DOHH2 (cell line): ENCODE measurements at regions not wholly inside any gene's neighbourhood (a gene's known extent, or its start where the extent isn't known, plus 50 kb on each side); places are given as distances from the start of the nearest gene placed in this dataset.
"Not testable (repeated sequence)": the region's sequence is repeated elsewhere in the genome, so short reads cannot be mapped to it uniquely, and the experiment has no call there.

Experiments
- H3F3A ChIP-seq: fragments of 200-600 bp; sonication (generic), shearing (Covaris generic); 2 replicates; pipeline ENCODE4 v1.6.0; 2016; ENCODE audit warnings: antibody characterized with exemption, mild to moderate bottlenecking; ENCODE audit not compliant: control insufficient read depth, insufficient read depth
- H3K27ac ChIP-seq: fragments of 200-600 bp; sonication (generic); 2 replicates; pipeline ENCODE4 v1.5.1; 2014; ENCODE audit warnings: low read depth, mild to moderate bottlenecking, low read length, moderate library complexity
- H3K27me3 ChIP-seq: fragments of 200-600 bp; sonication (generic); 2 replicates; pipeline ENCODE4 v1.6.1; 2014; ENCODE audit warnings: mild to moderate bottlenecking, low read length, mixed read lengths; ENCODE audit not compliant: control insufficient read depth
- H3K36me3 ChIP-seq: fragments of 200-600 bp; sonication (generic); 2 replicates; pipeline ENCODE4 v1.6.1; 2014; ENCODE audit warnings: mild to moderate bottlenecking, low read length, moderate library complexity, mixed read lengths; ENCODE audit not compliant: control insufficient read depth
- H3K4me1 ChIP-seq: fragments of 200-600 bp; sonication (generic); 2 replicates; pipeline ENCODE4 v1.6.1; 2014; ENCODE audit warnings: mild to moderate bottlenecking, low read length, mixed read lengths; ENCODE audit not compliant: control insufficient read depth
- H3K4me2 ChIP-seq: fragments of 200-600 bp; sonication (generic); 2 replicates; pipeline ENCODE4 v1.6.0; 2014; ENCODE audit warnings: mild to moderate bottlenecking, low read length, moderate library complexity
- H3K4me3 ChIP-seq: fragments of 200-600 bp; sonication (generic); 2 replicates; pipeline ENCODE4 v1.5.1; 2014; ENCODE audit warnings: mild to moderate bottlenecking, low read length, mixed read lengths
- H3K79me2 ChIP-seq: fragments of 200-600 bp; sonication (generic); 2 replicates; pipeline ENCODE4 v1.6.1; 2014; ENCODE audit warnings: mild to moderate bottlenecking, low read length, mixed read lengths; ENCODE audit not compliant: control insufficient read depth
- H3K9me2 ChIP-seq: fragments of 200-600 bp; sonication (generic); replicated peaks from 2 replicates; pipeline ENCODE4 v1.6.1; 2014; ENCODE audit warnings: mild to moderate bottlenecking, low read length, mixed read lengths; ENCODE audit not compliant: control insufficient read depth
- H3K9me3 ChIP-seq: fragments of 200-600 bp; sonication (generic); 2 replicates; pipeline ENCODE4 v1.6.1; 2014; ENCODE audit warnings: antibody characterized with exemption, low read length, mixed read lengths; ENCODE audit not compliant: control insufficient read depth, insufficient read depth
- H4K20me1 ChIP-seq: fragments of 200-600 bp; sonication (generic); 2 replicates; pipeline ENCODE4 v1.6.0; 2014; ENCODE audit warnings: low read depth, mild to moderate bottlenecking, antibody characterized with exemption, low read length, moderate library complexity; ENCODE audit not compliant: control insufficient read depth, insufficient read depth
- EZH2phosphoT487 ChIP-seq: fragments of 200-600 bp; sonication (generic); IDR thresholded peaks from 2 replicates; pipeline ENCODE4 v1.6.1; 2017; ENCODE audit warnings: borderline replicate concordance, mild to moderate bottlenecking, antibody characterized with exemption, low read length, moderate library complexity, mixed read lengths
- TF ChIP-seq, protein P1 (sequence below): fragments of 200-600 bp; sonication (generic); IDR thresholded peaks from one replicate; pipeline ENCODE4 v1.5.1; 2014; ENCODE audit warnings: antibody characterized with exemption, mild to moderate bottlenecking, low read depth, low read length; ENCODE audit not compliant: poor library complexity, severe bottlenecking

GRCh38 chr10:61195211-61195610 is 251.2 kb upstream of the RHOBTB1 start:
- TF ChIP-seq, protein P1, sequence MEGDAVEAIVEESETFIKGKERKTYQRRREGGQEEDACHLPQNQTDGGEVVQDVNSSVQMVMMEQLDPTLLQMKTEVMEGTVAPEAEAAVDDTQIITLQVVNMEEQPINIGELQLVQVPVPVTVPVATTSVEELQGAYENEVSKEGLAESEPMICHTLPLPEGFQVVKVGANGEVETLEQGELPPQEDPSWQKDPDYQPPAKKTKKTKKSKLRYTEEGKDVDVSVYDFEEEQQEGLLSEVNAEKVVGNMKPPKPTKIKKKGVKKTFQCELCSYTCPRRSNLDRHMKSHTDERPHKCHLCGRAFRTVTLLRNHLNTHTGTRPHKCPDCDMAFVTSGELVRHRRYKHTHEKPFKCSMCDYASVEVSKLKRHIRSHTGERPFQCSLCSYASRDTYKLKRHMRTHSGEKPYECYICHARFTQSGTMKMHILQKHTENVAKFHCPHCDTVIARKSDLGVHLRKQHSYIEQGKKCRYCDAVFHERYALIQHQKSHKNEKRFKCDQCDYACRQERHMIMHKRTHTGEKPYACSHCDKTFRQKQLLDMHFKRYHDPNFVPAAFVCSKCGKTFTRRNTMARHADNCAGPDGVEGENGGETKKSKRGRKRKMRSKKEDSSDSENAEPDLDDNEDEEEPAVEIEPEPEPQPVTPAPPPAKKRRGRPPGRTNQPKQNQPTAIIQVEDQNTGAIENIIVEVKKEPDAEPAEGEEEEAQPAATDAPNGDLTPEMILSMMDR, result no peak
- no peak for TF ChIP-seq EZH2phosphoT487
- no peak overlapping the region for H3K4me2 ChIP-seq
- no peaks in the 10 kb centered on the region for H3K4me1 ChIP-seq
- no peaks in the 10 kb centered on the region for H3K9me3 ChIP-seq
- H4K20me1 ChIP-seq, result no peaks in the 10 kb centered on the region
- no peaks in the 10 kb centered on the region for H3K27me3 ChIP-seq
- no peaks in the 10 kb centered on the region for H3F3A ChIP-seq
- H3K36me3 ChIP-seq, result no peaks in the 10 kb centered on the region
- H3K79me2 ChIP-seq, result no peaks in the 10 kb centered on the region
- no peak overlapping the region for H3K4me3 ChIP-seq
- H3K27ac ChIP-seq, result no peak overlapping the region
- H3K9me2 ChIP-seq, result no peaks in the 10 kb centered on the region

DNA sequence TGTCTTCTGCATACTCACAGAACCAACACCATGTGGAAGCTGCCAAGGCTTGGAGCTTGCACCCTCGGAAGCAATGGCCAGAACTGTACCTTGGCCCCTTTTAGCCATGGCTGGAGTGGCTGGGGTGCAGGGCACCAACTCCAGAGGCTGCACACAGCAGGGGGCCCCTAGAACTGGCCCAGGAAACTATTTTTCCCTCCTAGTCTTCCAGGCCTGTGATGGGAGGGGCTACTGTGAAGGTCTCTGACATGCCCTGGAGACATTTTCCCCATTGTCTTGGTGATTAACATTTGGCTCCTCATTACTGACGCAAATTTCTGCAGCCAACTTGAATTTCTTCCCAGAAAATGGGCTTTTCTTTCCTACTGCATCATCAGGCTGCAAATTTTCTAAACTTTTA is 248.6 kb upstream of the RHOBTB1 start:
- not testable (repeated sequence) for H3K4me1 ChIP-seq, H3K9me2 ChIP-seq

GRCh38 chr10:61192042-61192441 is 248.1 kb upstream of the RHOBTB1 start:
- Histone ChIP-seq H3K9me2 (no peaks in the 10 kb centered on the region), H3K4me3 (no peak overlapping the region), H3K79me2 (no peaks in the 10 kb centered on the region), H3K4me1 (no peaks in the 10 kb centered on the region), H3K4me2 (no peak overlapping the region), H3K9me3 (no peaks in the 10 kb centered on the region), H3K27me3 (no peaks in the 10 kb centered on the region), H4K20me1 (no peaks in the 10 kb centered on the region), H3F3A (no peaks in the 10 kb centered on the region), H3K27ac (no peak overlapping the region), H3K36me3 (no peaks in the 10 kb centered on the region)
- TF ChIP-seq EZH2phosphoT487, result no peak
- TF ChIP-seq, protein P1, result no peak

More for the DNA sequence above, 248.6 kb upstream of the RHOBTB1 start:
- H3K36me3 ChIP-seq, H3K4me3 ChIP-seq, H4K20me1 ChIP-seq, H3K79me2 ChIP-seq, H3K27me3 ChIP-seq, H3K9me3 ChIP-seq, H3K4me2 ChIP-seq, H3K27ac ChIP-seq, H3F3A ChIP-seq: not testable (repeated sequence)

GRCh38 chr10:61189912-61190311 is 245.9 kb upstream of the RHOBTB1 start:
- H3K4me2 ChIP-seq, result no peak overlapping the region
- no peaks in the 10 kb centered on the region for H3K27me3 ChIP-seq
- TF ChIP-seq EZH2phosphoT487, result no peak
- TF ChIP-seq, protein P1, result no peak
- no peaks in the 10 kb centered on the region for H4K20me1 ChIP-seq
- no peak overlapping the region for H3K4me3 ChIP-seq
- no peaks in the 10 kb centered on the region for H3F3A ChIP-seq
- no peaks in the 10 kb centered on the region for H3K4me1 ChIP-seq
- H3K9me2 ChIP-seq, result no peaks in the 10 kb centered on the region
- H3K36me3 ChIP-seq, result no peaks in the 10 kb centered on the region
- no peaks in the 10 kb centered on the region for H3K79me2 ChIP-seq
- no peaks in the 10 kb centered on the region for H3K9me3 ChIP-seq
- no peak overlapping the region for H3K27ac ChIP-seq
